ENCODE measurements at regions not wholly inside any gene's neighbourhood (a gene's known extent, or its start where the extent isn't known, plus 50 kb on each side); places are given as distances from the start of the nearest gene placed in this dataset.

GRCh38 chr2:57558312-57558711 is 488.3 kb upstream of the VRK2 start:
- Histone ChIP-seq H3K4me1 (ENCODE audit: control insufficient read depth in 2 of 3, insufficient read depth in 2 of 3, low read depth in 1 of 3, low read length in 3 of 3) (no peaks in the 10 kb centered on the region), H3K27me3 (ENCODE audit: control insufficient read depth, insufficient read depth, low read length) (no peaks in the 10 kb centered on the region), H3K9ac (ENCODE audit: low read length in 3 of 3) (no peak overlapping the region), H3K27ac (ENCODE audit: low read depth in 2 of 2, low read length in 2 of 2) (no peak overlapping the region), H3K4me3 (ENCODE audit: low read length in 3 of 3) (no peak overlapping the region), H3K36me3 (ENCODE audit: control insufficient read depth in 2 of 3, insufficient read depth in 3 of 3, low read length in 3 of 3) (no peaks in the 10 kb centered on the region), H3K9me3 (ENCODE audit: control insufficient read depth in 2 of 3, insufficient read depth in 1 of 3, low read length in 3 of 3) (no peaks in the 10 kb centered on the region)
- intact Hi-C loops (cut with DNase I): no loop called here
- DNase-seq (no peak), FAIRE-seq (no peak)
- TF ChIP-seq CTCF (IDR thresholded peaks at IDR 0.05; ENCODE audit: borderline replicate concordance, extremely low read depth, insufficient read depth): no peak

- no peaks in the 10 kb centered on the region for H3K27me3 ChIP-seq (ENCODE audit: control insufficient read depth, insufficient read depth, low read length)
- H3K27ac ChIP-seq (ENCODE audit: low read depth in 2 of 2, low read length in 2 of 2): no peak overlapping the region
- no peak for FAIRE-seq
- no peak for TF ChIP-seq CTCF (IDR thresholded peaks at IDR 0.05; ENCODE audit: borderline replicate concordance, extremely low read depth, insufficient read depth)
- no peak overlapping the region for H3K4me3 ChIP-seq (ENCODE audit: low read length in 3 of 3)
- no peaks in the 10 kb centered on the region for H3K9me3 ChIP-seq (ENCODE audit: control insufficient read depth in 2 of 3, insufficient read depth in 1 of 3, low read length in 3 of 3)
- no peaks in the 10 kb centered on the region for H3K4me1 ChIP-seq (ENCODE audit: control insufficient read depth in 2 of 3, insufficient read depth in 2 of 3, low read depth in 1 of 3, low read length in 3 of 3)
- DNase-seq: no peak
- no peaks in the 10 kb centered on the region for H3K36me3 ChIP-seq (ENCODE audit: control insufficient read depth in 2 of 3, insufficient read depth in 3 of 3, low read length in 3 of 3)
- no peak overlapping the region for H3K9ac ChIP-seq (ENCODE audit: low read length in 3 of 3)
- intact Hi-C loops (cut with DNase I): no loop called here
Measured at GRCh38 chr2:57562495-57562894, 484.1 kb upstream of the VRK2 start.

GRCh38 chr2:57563015-57563414 is 483.6 kb upstream of the VRK2 start:
- Histone ChIP-seq H3K9ac (ENCODE audit: low read length in 3 of 3) (no peak overlapping the region), H3K4me1 (ENCODE audit: control insufficient read depth in 2 of 3, insufficient read depth in 2 of 3, low read depth in 1 of 3, low read length in 3 of 3) (no peaks in the 10 kb centered on the region), H3K27ac (ENCODE audit: low read depth in 2 of 2, low read length in 2 of 2) (no peak overlapping the region), H3K9me3 (ENCODE audit: control insufficient read depth in 2 of 3, insufficient read depth in 1 of 3, low read length in 3 of 3) (no peaks in the 10 kb centered on the region), H3K4me3 (ENCODE audit: low read length in 3 of 3) (no peak overlapping the region), H3K36me3 (ENCODE audit: control insufficient read depth in 2 of 3, insufficient read depth in 3 of 3, low read length in 3 of 3) (no peaks in the 10 kb centered on the region), H3K27me3 (ENCODE audit: control insufficient read depth, insufficient read depth, low read length) (no peaks in the 10 kb centered on the region)
- no peak for TF ChIP-seq CTCF (IDR thresholded peaks at IDR 0.05; ENCODE audit: borderline replicate concordance, extremely low read depth, insufficient read depth)
- FAIRE-seq (no peak), DNase-seq (no peak)
- intact Hi-C loops (cut with DNase I): no loop called here

GRCh38 chr2:57567245-57567644 is 479.4 kb upstream of the VRK2 start:
- intact Hi-C loops (cut with DNase I): no loop called here
- no peaks in the 10 kb centered on the region for H3K9me3 ChIP-seq (ENCODE audit: control insufficient read depth in 2 of 3, insufficient read depth in 1 of 3, low read length in 3 of 3)
- H3K36me3 ChIP-seq (ENCODE audit: control insufficient read depth in 2 of 3, insufficient read depth in 3 of 3, low read length in 3 of 3): no peaks in the 10 kb centered on the region
- no peak for DNase-seq
- no peaks in the 10 kb centered on the region for H3K4me1 ChIP-seq (ENCODE audit: control insufficient read depth in 2 of 3, insufficient read depth in 2 of 3, low read depth in 1 of 3, low read length in 3 of 3)
- TF ChIP-seq CTCF (IDR thresholded peaks at IDR 0.05; ENCODE audit: borderline replicate concordance, extremely low read depth, insufficient read depth): no peak
- H3K4me3 ChIP-seq (ENCODE audit: low read length in 3 of 3): no peak overlapping the region
- FAIRE-seq: no peak
- H3K27me3 ChIP-seq (ENCODE audit: control insufficient read depth, insufficient read depth, low read length): no peaks in the 10 kb centered on the region
- H3K27ac ChIP-seq (ENCODE audit: low read depth in 2 of 2, low read length in 2 of 2): no peak overlapping the region
- H3K9ac ChIP-seq (ENCODE audit: low read length in 3 of 3): no peak overlapping the region

Data from kidney (tissue), 13 donors.